Kidney capillary endothelial cell (primary cell): ENCODE measurements at regions not wholly inside any gene's neighbourhood (a gene's known extent, or its start where the extent isn't known, plus 50 kb on each side); places are given as distances from the start of the nearest gene placed in this dataset.
"Not testable (repeated sequence)": the region's sequence is repeated elsewhere in the genome, so short reads cannot be mapped to it uniquely, and the experiment has no call there.

Source experiments
- DNase-seq: peaks from one replicate; pipeline ENCODE4 v3.0.0-alpha.2; 2018; ENCODE audit warnings: low spot score

- DNase-seq, result no peak
Measured at GRCh38 chr2:58715344-58715743, 474.2 kb upstream of the FANCL start.

- DNase-seq, result no peak
Measured at GRCh38 chr2:58714238-58714637, 473.1 kb upstream of the FANCL start.

GRCh38 chr2:58710795-58711279, 469.7 kb upstream of the FANCL start:
- no peak for DNase-seq

GRCh38 chr2:58709687-58710354, 468.7 kb upstream of the FANCL start:
- DNase-seq, result no peak

GRCh38 chr2:58709274-58709673, 468.1 kb upstream of the FANCL start:
- no peak for DNase-seq

- DNase-seq, result no peak
Measured at GRCh38 chr2:58708565-58708964, 467.4 kb upstream of the FANCL start.

- DNase-seq, result peak; percentile 51
Measured at GRCh38 chr2:58702302-58702885, 461.3 kb upstream of the FANCL start.

- DNase-seq, result no peak
Measured at GRCh38 chr2:58701688-58702301, 460.7 kb upstream of the FANCL start.

GRCh38 chr2:58700591-58700990, 459.5 kb upstream of the FANCL start:
- DNase-seq, result no peak

GRCh38 chr2:58699411-58699810, 458.3 kb upstream of the FANCL start:
- DNase-seq, result no peak

GRCh38 chr2:58698620-58699019, 457.5 kb upstream of the FANCL start:
- DNase-seq, result no peak

GRCh38 chr2:58694114-58694513, 453.0 kb upstream of the FANCL start:
- DNase-seq, result not testable (repeated sequence)

GRCh38 chr2:58691041-58691440, 449.9 kb upstream of the FANCL start:
- DNase-seq, result not testable (repeated sequence)

- no peak for DNase-seq
Measured at GRCh38 chr2:58688813-58689212, 447.7 kb upstream of the FANCL start.

GRCh38 chr2:58686776-58687175, 445.7 kb upstream of the FANCL start:
- no peak for DNase-seq

- no peak for DNase-seq
Measured at GRCh38 chr2:58680755-58681310, 439.7 kb upstream of the FANCL start.

- DNase-seq, result no peak
Measured at GRCh38 chr2:58677748-58678147, 436.6 kb upstream of the FANCL start.

- DNase-seq, result no peak
Measured at GRCh38 chr2:58671675-58672074, 430.6 kb upstream of the FANCL start.

- no peak for DNase-seq
Measured at GRCh38 chr2:58669998-58670397, 428.9 kb upstream of the FANCL start.

GRCh38 chr2:58667137-58667774, 426.1 kb upstream of the FANCL start:
- DNase-seq, result peak; percentile 84

- DNase-seq, result no peak
Measured at GRCh38 chr2:58666323-58666970, 425.3 kb upstream of the FANCL start.

GRCh38 chr2:58665154-58665553, 424.0 kb upstream of the FANCL start:
- DNase-seq, result no peak
